Transverse colon (tissue), 4 donors: ENCODE measurements at regions not wholly inside any gene's neighbourhood (a gene's known extent, or its start where the extent isn't known, plus 50 kb on each side); places are given as distances from the start of the nearest gene placed in this dataset.

ENCODE experiments used
- DNase-seq: peaks from one replicate; pipeline ENCODE4 v3.0.0-alpha.2; 2019
- H3K27ac ChIP-seq, 4 donors: fragments of 200-600 bp; sonication (generic); 2 replicates each; pipeline ENCODE4 v1.5.1; 2016 to 2018; ENCODE audit warnings: inconsistent platforms in 4 of 4
- H3K27me3 ChIP-seq: fragments of 200-600 bp; sonication (generic); 2 replicates; pipeline ENCODE4 v1.5.1; 2017; ENCODE audit warnings: inconsistent platforms
- H3K36me3 ChIP-seq, 4 donors: fragments of 200-600 bp; sonication (generic); 2 replicates each; pipeline ENCODE4 v1.5.1; 2017 to 2019; ENCODE audit warnings: inconsistent platforms in 4 of 4
- H3K4me1 ChIP-seq, 4 donors: fragments of 200-600 bp; sonication (generic); 2 replicates each; pipeline ENCODE4 v1.5.1; 2017 to 2020; ENCODE audit warnings: inconsistent platforms in 4 of 4
- H3K4me3 ChIP-seq, 4 donors: fragments of 200-600 bp; sonication (generic); 1 replicate in 1 of 4; 2 replicates in 3 of 4; pipeline versions ENCODE4 v1.5.1 to v1.6.1; 2017 to 2019; ENCODE audit warnings: inconsistent platforms in 4 of 4
- H3K9me3 ChIP-seq, 2 donors: fragments of 200-600 bp; sonication (generic); 2 replicates each; pipeline ENCODE4 v1.5.1; 2017 to 2019; ENCODE audit warnings: inconsistent platforms in 2 of 2
- EP300 ChIP-seq: sonication (generic); formaldehyde crosslinking; IDR thresholded peaks from one replicate; pipeline ENCODE4 v1.6.1; 2017; ENCODE audit warnings: antibody characterized with exemption, low read depth
- POLR2A ChIP-seq: fragments of 450-650 bp; IDR thresholded peaks from one replicate; pipeline ENCODE4 v1.6.1; 2016; ENCODE audit warnings: antibody characterized with exemption, mild to moderate bottlenecking, moderate library complexity
- POLR2AphosphoS5 ChIP-seq, 3 donors: sonication (generic); formaldehyde crosslinking; IDR thresholded peaks; one replicate each; pipeline ENCODE4 v1.6.1; 2016; ENCODE audit warnings: antibody characterized with exemption in 3 of 3
- WGBS, 2 donors: methylation state at CpG; one replicate each; pipeline ENCODE4 v1.1.5; 2018; ENCODE audit warnings: low coverage in 1 of 2; 5-methylcytosine and 5-hydroxymethylcytosine counted together
- in situ Hi-C, 4 donors: fragments of 200-750 bp; cut with MboI; loops; one replicate each; pipeline versions ENCODE4 v1.15.0 to v1.15.1; 2017; ENCODE audit warnings: low sequenced_read_pairs in 3 of 4, low pct_ligation_motif_present in 1 of 4, low pct_unique_long_range_greater_than_20kb in 1 of 4
- intact Hi-C: fragments of 100-400 bp; cut with DNase I; formaldehyde crosslinking; loops from one replicate; pipeline ENCODE4 v1.15.1; 2023; ENCODE audit warnings: low total_unique reads
- TF ChIP-seq, protein P1 (sequence below), 5 experiments: fragments of 200-600 bp in 3 of 5; fragments of 450-650 bp in 2 of 5; sonication (generic) in 3 of 5; IDR thresholded peaks; 1 replicate in 2 of 5; 2 replicates in 3 of 5; pipeline ENCODE4 v1.5.1; 2016 to 2017; ENCODE audit warnings: antibody characterized with exemption in 5 of 5, inconsistent platforms in 3 of 5, mild to moderate bottlenecking in 2 of 5, moderate library complexity in 1 of 5

DNA sequence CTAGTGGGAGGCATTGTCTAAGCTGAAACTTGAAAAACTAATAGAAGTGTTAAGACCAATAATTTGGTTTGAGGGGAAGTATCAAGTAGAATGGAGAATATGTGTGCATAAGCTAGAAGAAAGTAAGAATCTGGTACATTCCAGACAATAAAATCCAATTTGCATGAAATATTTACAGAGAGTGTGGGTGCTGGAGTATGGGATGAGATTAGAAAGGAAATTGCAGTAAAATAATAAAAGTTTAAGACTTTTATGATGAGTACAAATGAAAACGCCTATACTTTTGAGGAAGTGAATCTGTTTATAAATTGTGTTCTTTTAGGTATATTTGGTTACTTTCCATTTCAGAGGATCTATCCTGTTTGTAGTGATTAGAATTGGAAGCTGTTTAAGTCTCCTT, 165.4 kb upstream of the TNC start:
- TF ChIP-seq POLR2A (no peak), EP300 (no peak), POLR2AphosphoS5 (IDR thresholded peaks at IDR 0.05) (no peak)
- TF ChIP-seq, protein P1, sequence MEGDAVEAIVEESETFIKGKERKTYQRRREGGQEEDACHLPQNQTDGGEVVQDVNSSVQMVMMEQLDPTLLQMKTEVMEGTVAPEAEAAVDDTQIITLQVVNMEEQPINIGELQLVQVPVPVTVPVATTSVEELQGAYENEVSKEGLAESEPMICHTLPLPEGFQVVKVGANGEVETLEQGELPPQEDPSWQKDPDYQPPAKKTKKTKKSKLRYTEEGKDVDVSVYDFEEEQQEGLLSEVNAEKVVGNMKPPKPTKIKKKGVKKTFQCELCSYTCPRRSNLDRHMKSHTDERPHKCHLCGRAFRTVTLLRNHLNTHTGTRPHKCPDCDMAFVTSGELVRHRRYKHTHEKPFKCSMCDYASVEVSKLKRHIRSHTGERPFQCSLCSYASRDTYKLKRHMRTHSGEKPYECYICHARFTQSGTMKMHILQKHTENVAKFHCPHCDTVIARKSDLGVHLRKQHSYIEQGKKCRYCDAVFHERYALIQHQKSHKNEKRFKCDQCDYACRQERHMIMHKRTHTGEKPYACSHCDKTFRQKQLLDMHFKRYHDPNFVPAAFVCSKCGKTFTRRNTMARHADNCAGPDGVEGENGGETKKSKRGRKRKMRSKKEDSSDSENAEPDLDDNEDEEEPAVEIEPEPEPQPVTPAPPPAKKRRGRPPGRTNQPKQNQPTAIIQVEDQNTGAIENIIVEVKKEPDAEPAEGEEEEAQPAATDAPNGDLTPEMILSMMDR (IDR thresholded peaks at IDR 0.05), result no peak
- H3K9me3 ChIP-seq, result no peaks in the 10 kb centered on the region
- no peaks in the 10 kb centered on the region for H3K27me3 ChIP-seq
- DNase-seq, result no peak
- in situ Hi-C loops (no loop called here), intact Hi-C loops (no loop called here)
- no peak overlapping the region for H3K4me3 ChIP-seq
- no peaks in the 10 kb centered on the region for H3K36me3 ChIP-seq
- H3K4me1 ChIP-seq, result peaks cover 0 to 4% (median 0%) of the 10 kb centered on the region in 4 donors
- 29 to 40% methylated on average over 1 of the region's 1 CpG for WGBS, 2 donors
- no peak overlapping the region for H3K27ac ChIP-seq

DNA sequence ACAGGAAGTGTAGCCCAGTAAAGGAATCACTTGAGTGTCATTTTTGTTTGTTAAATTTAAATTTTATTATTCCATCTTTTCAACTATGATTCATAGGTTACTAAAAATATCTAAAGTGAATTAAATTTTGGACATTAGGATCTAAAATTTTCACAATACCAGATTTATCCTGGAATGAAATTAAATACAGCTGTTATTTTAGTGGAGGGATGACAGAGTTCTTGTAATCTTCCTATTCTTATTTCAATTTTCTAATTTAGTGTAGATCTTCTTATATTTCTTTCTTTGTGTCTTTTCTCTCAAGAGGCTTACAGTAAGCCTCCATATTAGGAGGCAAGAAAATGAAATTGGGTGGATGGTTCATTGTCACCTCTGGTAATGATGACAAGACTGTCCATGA, 167.9 kb upstream of the TNC start:
- no peaks in the 10 kb centered on the region for H3K9me3 ChIP-seq
- H3K4me1 ChIP-seq, result peaks cover 0 to 7% (median 0%) of the 10 kb centered on the region in 4 donors
- H3K4me3 ChIP-seq, result no peak overlapping the region
- H3K27me3 ChIP-seq, result no peaks in the 10 kb centered on the region
- TF ChIP-seq POLR2AphosphoS5 (IDR thresholded peaks at IDR 0.05), result no peak
- TF ChIP-seq, protein P1 (IDR thresholded peaks at IDR 0.05), result no peak
- TF ChIP-seq EP300, result no peak
- no peak for TF ChIP-seq POLR2A
- in situ Hi-C loops (no loop called here), intact Hi-C loops (no loop called here)
- H3K27ac ChIP-seq, result no peak overlapping the region
- DNase-seq, result no peak
- H3K36me3 ChIP-seq, result no peaks in the 10 kb centered on the region

DNA sequence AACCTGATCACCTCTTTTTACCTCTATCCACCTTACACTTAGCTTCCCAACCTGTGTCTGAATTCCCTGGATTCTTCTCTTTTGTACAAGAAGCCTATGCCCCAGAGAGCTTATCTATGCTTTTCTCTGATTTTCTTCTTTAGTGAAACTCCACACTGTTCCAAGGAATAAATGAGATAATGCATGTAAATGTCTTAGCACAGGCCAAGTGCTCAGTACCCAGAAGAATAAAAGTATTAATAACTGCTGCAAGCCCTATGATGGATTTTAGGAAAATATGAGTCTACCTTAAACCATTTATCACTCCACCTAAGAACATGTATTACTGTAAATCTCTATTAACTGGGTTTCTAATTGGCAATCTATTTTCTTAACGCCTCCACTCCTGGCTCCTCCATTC, 168.5 kb upstream of the TNC start:
- H3K27me3 ChIP-seq, result no peaks in the 10 kb centered on the region
- TF ChIP-seq POLR2A (no peak), POLR2AphosphoS5 (IDR thresholded peaks at IDR 0.05) (no peak), EP300 (no peak)
- TF ChIP-seq, protein P1 (IDR thresholded peaks at IDR 0.05), result no peak
- in situ Hi-C loops (no loop called here), intact Hi-C loops (no loop called here)
- no peak overlapping the region for H3K27ac ChIP-seq
- peaks cover 0 to 13% (median 2%) of the 10 kb centered on the region in 4 donors for H3K4me1 ChIP-seq
- H3K4me3 ChIP-seq, result no peak overlapping the region
- no peak for DNase-seq
- WGBS, 2 donors, result 96 to 100% methylated on average over 1 of the region's 1 CpG
- H3K9me3 ChIP-seq, result no peaks in the 10 kb centered on the region
- no peaks in the 10 kb centered on the region for H3K36me3 ChIP-seq

DNA sequence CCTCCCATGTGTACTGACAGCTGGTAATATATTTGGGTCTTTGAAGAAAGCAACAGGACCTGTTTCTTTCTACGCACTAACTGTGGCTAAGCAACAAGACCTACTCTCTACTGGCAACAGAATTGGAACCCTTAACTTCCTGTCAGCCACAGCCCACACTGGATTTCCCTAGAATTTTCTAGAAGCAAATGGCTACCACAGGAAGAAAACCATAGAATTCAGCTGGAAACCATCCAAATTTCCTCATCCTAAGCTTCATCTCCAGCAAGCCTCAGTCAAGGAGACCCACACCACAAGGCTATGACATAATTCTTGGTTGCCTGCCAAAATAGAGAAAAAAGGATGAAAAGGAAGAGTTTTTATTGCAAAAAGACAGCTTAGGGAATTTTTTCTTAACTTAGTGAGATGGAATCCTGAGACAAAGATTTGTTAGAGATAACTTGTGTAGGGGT, 171.8 kb upstream of the TNC start:
- 92 to 100% methylated on average over 1 of the region's 1 CpG for WGBS, 2 donors
- no peaks in the 10 kb centered on the region for H3K36me3 ChIP-seq
- H3K27ac ChIP-seq, result no peak overlapping the region
- intact Hi-C loops, result no loop called here
- no peak overlapping the region for H3K4me3 ChIP-seq
- in situ Hi-C loops, result no loop called here
- TF ChIP-seq, protein P1 (IDR thresholded peaks at IDR 0.05), result no peak
- TF ChIP-seq POLR2AphosphoS5 (IDR thresholded peaks at IDR 0.05) (no peak), EP300 (no peak), POLR2A (no peak)
- H3K9me3 ChIP-seq, result no peaks in the 10 kb centered on the region
- DNase-seq, result no peak
- H3K4me1 ChIP-seq, result peaks cover 0 to 27% (median 14%) of the 10 kb centered on the region in 4 donors
- no peaks in the 10 kb centered on the region for H3K27me3 ChIP-seq
